C4-2B (cell line): ENCODE measurements at regions not wholly inside any gene's neighbourhood (a gene's known extent, or its start where the extent isn't known, plus 50 kb on each side); places are given as distances from the start of the nearest gene placed in this dataset.

Experiments used
- H3K27ac ChIP-seq: fragments of 450-650 bp; 2 replicates; pipeline ENCODE4 v1.5.1; 2017
- ZFX ChIP-seq: fragments of 450-650 bp; IDR thresholded peaks from 2 replicates; pipeline ENCODE4 v1.6.1; 2017
- TF ChIP-seq, protein P1 (sequence below): fragments of 450-650 bp; conservative IDR thresholded peaks from 2 replicates; pipeline ENCODE4 v1.5.1; 2017; ENCODE audit warnings: mild to moderate bottlenecking

DNA sequence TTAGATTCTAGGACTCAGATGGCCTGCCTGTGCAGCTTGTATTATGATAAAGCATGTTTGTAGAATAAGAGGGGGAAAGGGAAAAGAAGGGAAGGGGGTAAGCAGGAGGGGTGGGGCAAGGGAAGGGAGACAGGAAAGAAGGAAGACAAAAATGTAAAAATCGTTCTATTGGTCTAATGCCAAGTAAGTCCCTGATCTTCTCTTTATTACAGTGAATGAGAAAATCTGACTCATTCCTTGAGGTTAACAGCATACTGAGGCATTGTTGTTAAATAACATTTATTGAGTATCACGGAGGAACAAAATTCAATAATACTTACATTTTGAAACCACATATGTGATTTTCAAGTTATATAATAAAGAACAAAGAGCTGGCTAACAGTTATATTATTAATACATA, 1534.7 kb downstream of the OLFM4 start:
- TF ChIP-seq ZFX: no peak
- TF ChIP-seq, protein P1, sequence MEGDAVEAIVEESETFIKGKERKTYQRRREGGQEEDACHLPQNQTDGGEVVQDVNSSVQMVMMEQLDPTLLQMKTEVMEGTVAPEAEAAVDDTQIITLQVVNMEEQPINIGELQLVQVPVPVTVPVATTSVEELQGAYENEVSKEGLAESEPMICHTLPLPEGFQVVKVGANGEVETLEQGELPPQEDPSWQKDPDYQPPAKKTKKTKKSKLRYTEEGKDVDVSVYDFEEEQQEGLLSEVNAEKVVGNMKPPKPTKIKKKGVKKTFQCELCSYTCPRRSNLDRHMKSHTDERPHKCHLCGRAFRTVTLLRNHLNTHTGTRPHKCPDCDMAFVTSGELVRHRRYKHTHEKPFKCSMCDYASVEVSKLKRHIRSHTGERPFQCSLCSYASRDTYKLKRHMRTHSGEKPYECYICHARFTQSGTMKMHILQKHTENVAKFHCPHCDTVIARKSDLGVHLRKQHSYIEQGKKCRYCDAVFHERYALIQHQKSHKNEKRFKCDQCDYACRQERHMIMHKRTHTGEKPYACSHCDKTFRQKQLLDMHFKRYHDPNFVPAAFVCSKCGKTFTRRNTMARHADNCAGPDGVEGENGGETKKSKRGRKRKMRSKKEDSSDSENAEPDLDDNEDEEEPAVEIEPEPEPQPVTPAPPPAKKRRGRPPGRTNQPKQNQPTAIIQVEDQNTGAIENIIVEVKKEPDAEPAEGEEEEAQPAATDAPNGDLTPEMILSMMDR: no peak
- H3K27ac ChIP-seq: no peak overlapping the region

DNA sequence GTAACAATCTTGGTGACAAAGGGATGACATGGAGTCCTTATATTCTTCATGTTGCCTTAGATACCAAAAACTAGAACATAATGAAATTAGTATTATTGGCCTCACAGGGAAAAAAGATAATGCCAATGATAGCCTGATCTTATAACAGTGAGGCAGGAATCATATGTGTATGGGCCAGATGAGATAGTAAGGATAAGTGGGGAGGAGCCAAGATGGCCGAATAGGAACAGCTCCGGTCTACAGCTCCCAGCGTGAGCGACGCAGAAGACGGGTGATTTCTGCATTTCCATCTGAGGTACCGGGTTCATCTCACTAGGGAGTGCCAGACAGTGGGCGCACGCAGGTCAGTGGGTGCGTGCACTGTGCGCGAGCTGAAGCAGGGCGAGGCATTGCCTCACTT, 1543.4 kb downstream of the OLFM4 start:
- peak overlapping the region; percentile 72 for H3K27ac ChIP-seq

DNA sequence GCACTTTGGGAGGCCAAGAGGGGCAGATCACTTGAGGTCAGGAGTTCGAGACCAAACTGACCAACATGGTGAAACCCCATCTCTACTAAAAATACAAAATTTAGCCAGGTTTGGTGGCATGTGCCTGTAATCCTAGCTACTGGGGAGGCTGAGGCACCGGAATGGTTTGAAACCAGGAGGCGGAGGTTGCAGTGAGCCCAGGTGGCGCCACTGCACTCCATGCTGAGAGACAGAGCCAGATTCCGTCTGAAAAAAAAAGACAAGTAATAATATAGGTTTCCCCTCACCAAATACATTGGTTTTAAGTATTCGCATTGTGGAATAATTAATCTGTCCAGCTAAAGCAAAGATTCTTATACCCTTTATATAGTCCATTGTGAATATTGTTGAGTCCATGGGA, 1544.6 kb downstream of the OLFM4 start:
- TF ChIP-seq, protein P1: peak; percentile 19
- TF ChIP-seq ZFX: no peak
- peak overlapping the region; percentile 72; the same call in 1 of the 2 replicates for H3K27ac ChIP-seq

DNA sequence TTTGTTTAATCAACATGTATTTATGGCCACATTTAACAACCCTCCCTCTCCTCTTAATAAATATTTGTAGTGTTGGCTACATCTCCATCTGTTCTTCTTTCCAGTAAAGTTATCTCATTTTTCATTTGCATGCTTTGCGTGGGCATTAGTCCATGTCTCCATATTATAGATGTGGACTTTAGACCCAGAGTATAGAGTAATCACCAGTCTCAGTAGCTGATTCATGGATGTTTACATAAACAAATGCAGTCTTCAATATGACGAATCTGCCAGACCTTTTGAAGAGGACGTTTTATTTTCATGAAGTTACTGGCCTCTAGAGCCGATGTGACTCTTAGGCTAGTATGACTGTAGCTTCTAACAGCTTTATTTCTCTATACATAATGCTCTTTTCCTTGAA, 1546.2 kb downstream of the OLFM4 start:
- no peak for TF ChIP-seq ZFX
- TF ChIP-seq, protein P1: no peak
- no peak overlapping the region for H3K27ac ChIP-seq

DNA sequence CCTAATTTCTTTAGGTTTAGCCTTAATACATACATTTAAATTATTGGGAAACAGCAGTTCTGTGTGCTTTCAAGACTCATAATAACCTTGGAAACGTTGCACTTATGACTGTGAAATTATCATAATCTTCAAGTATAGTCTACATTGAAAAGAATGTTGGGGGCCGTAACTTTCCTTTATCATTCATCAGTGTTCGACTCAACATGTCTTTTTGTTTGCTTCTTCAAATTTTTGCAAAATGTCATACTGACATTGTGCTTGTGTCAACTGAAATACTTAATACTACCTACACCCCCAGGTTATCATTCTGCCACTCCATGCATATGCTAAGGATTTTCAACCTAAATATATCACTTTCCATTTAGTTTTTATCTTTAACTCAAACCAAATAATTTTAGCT, 1562.9 kb downstream of the OLFM4 start:
- TF ChIP-seq, protein P1: no peak
- no peak for TF ChIP-seq ZFX
- H3K27ac ChIP-seq: no peak overlapping the region

DNA sequence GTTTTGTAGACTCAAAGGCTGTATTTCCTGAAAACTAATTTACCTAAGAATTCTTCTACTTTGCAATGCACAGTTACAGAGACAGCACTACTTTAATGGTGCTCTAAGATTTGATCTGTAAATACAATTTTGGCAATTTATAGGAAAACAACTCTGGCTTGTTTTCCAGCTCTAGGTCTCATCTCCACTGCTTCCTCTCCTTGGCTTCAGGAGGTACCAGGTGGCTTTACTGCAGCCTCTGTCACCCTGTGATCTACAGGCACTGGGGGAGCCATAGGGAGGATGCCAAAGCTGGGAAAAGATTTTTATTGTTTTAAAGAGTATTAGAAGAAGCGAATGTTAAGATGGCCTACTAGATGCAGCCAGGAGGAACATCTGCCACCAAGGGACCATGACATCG, 1563.6 kb downstream of the OLFM4 start:
- H3K27ac ChIP-seq: no peak overlapping the region
- TF ChIP-seq, protein P1: no peak
- no peak for TF ChIP-seq ZFX

DNA sequence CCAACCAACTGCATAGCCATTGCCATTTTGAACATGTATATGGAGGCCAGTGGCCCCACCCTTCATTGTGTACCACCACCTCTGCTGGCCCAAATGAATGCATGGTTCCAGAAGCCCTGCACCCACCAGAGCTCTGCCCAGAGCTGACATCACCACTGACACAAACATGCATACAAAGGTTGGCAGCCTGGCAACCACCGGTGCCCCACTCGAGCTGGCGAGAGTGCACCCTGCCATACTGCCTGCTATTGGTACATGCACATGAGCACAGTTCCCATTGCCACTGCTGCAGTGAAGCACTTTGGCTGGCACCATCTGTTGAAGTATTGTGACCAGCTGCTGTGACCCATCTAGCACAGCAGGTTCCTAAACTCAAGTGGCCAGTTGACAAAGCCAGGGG, 1564.9 kb downstream of the OLFM4 start:
- no peak overlapping the region for H3K27ac ChIP-seq
- TF ChIP-seq ZFX: no peak

DNA sequence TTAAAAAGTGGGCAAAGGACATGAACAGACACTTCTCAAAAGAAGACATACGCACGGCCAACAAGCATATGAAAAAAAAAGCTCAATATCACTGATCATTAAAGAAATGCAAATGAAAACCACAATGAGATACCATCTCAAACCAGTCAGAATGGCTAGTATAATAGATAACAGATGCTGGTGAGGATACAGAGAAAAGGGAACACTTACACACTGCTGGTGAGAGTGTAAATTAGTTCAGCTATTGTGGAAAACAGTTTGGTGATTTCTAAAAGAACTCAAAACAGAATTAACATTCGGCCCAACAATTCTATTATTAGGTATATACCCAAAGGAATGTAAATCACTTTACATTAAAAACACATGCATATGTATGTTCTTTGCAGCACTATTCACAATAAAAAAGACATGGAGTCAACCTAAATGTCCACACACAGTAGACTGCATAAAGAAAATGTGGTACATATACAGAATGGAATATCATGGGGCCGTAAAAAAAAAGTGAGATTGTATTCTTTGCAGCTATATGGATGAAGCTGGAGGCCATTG, 1569.0 kb downstream of the OLFM4 start:
- no peak for TF ChIP-seq ZFX
- H3K27ac ChIP-seq: no peak overlapping the region

DNA sequence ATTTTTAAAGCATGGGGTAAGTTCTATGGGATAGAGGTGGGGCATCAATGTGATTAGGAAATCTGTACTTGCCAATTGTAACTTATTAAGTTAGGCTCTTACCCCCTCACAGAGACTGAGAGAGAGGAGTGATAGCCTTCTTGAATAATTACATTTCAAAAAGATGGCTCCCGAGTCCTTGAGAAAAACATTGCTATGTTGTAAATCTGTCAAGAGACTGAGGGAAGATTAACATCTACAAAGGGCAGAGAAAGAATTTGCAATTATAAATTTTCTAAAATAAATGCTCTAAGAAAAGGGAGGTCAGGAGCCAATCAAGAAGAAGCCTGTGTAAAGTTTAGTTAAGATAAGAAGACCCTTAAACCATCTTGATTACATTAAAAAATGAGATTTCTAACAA, 1570.8 kb downstream of the OLFM4 start:
- H3K27ac ChIP-seq: no peak overlapping the region
- TF ChIP-seq, protein P1: no peak
- no peak for TF ChIP-seq ZFX
